OCI-LY7 (cell line): ENCODE measurements at regions not wholly inside any gene's neighbourhood (a gene's known extent, or its start where the extent isn't known, plus 50 kb on each side); places are given as distances from the start of the nearest gene placed in this dataset.

Experiments
- EZH2phosphoT487 ChIP-seq: fragments of 200-600 bp; sonication (generic); IDR thresholded peaks from 2 replicates; pipeline ENCODE4 v1.6.1; 2018; ENCODE audit warnings: low read depth, borderline replicate concordance, mild to moderate bottlenecking, mixed run types, antibody characterized with exemption, low read length, moderate library complexity, mixed read lengths
- TF ChIP-seq, protein P1 (sequence below): fragments of 200-600 bp; sonication (generic); conservative IDR thresholded peaks from 2 replicates; pipeline ENCODE4 v1.5.1; 2014; ENCODE audit warnings: mild to moderate bottlenecking, antibody characterized with exemption, low read length, moderate library complexity, mixed read lengths

DNA sequence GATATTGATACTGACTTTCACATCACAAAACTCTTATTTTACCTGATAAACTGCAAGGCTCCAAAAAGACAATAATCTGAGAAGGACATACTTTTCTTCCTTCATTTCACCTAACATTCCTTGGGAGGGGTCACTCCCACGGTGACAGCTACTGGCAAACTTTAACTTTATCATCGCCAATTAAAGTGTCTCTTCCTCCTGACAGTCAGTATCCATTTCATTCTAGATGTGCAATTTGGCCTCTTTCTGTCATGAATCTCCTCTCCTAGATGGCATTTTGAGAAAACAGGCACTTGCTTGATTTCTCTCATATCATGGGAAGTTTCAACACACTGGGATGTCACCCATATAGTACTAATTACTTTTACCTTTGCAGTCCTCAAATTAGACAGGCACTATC, 413.5 kb upstream of the CCNG1 start:
- TF ChIP-seq, protein P1, sequence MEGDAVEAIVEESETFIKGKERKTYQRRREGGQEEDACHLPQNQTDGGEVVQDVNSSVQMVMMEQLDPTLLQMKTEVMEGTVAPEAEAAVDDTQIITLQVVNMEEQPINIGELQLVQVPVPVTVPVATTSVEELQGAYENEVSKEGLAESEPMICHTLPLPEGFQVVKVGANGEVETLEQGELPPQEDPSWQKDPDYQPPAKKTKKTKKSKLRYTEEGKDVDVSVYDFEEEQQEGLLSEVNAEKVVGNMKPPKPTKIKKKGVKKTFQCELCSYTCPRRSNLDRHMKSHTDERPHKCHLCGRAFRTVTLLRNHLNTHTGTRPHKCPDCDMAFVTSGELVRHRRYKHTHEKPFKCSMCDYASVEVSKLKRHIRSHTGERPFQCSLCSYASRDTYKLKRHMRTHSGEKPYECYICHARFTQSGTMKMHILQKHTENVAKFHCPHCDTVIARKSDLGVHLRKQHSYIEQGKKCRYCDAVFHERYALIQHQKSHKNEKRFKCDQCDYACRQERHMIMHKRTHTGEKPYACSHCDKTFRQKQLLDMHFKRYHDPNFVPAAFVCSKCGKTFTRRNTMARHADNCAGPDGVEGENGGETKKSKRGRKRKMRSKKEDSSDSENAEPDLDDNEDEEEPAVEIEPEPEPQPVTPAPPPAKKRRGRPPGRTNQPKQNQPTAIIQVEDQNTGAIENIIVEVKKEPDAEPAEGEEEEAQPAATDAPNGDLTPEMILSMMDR, result no peak
- no peak for TF ChIP-seq EZH2phosphoT487
